HepG2 (cell line): ENCODE measurements at regions not wholly inside any gene's neighbourhood (a gene's known extent, or its start where the extent isn't known, plus 50 kb on each side); places are given as distances from the start of the nearest gene placed in this dataset.

ENCODE experiments used
- ATAC-seq: fragments of 200-7000 bp; cut with Tn5 transposase; 3 replicates; pipeline ENCODE4 v1.9.1; 2020; ENCODE audit warnings: mild to moderate bottlenecking, moderate library complexity
- BruUV-seq: library from RNA; stranded (reverse); fragments of 400-500 nt; replicated peaks from 2 replicates; lab custom pipeline; 2021; lab: Mats Ljungman, UMichigan
- CTCF ChIA-PET: fragments of 300-600 bp; formaldehyde crosslinking; extraction: SDS; loops from one replicate; lab custom pipeline; 2021; ENCODE audit warnings: low total read pairs, inconsistent platforms, low intra/inter-chr PET ratio; lab: Yijun Ruan, JAX
- POLR2A ChIA-PET: fragments of 350-600 bp; sonication (Branson Sonifier 250); formaldehyde crosslinking; loops from one replicate; lab custom pipeline; 2020; ENCODE audit warnings: antibody characterized with exemption, inconsistent platforms; lab: Yijun Ruan, JAX
- DNase-seq: peaks from one replicate; pipeline ENCODE4 v3.0.0-alpha.2; 2015; ENCODE audit warnings: low spot score
- FAIRE-seq: peaks from 3 replicates; lab custom pipeline; 2011; peaks lifted over from hg19 to GRCh38; lab: Jason Lieb, UNC
- H2AFZ ChIP-seq: one replicate; pipeline ENCODE4 v1.6.1; 2011; ENCODE audit warnings: low read length, inconsistent platforms
- H3K27ac ChIP-seq: fragments of 300-600 bp; 3 replicates; pipeline ENCODE4 v1.8.0; 2011; ENCODE audit warnings: mixed run types, mild to moderate bottlenecking, mixed read lengths, low read length, inconsistent platforms; ENCODE audit not compliant: insufficient read depth; ENCODE audit errors: extremely low read length
- H3K27me3 ChIP-seq, 2 experiments: fragments of 200-600 bp in 1 of 2; 2 replicates in 1 of 2; 3 replicates in 1 of 2; pipeline versions ENCODE4 v1.6.0 to v1.8.0; 2011; ENCODE audit warnings: low read length in 2 of 2, mild to moderate bottlenecking in 2 of 2, moderate library complexity in 2 of 2, inconsistent platforms in 1 of 2; ENCODE audit not compliant: insufficient read depth in 2 of 2, control insufficient read depth in 1 of 2
- H3K36me3 ChIP-seq, 2 experiments: fragments of 200-600 bp in 1 of 2; replicated peaks in 1 of 2; 2 replicates in 1 of 2; 3 replicates in 1 of 2; pipeline versions ENCODE4 v1.5.1 to v1.8.0; 2011; ENCODE audit warnings: low read length in 2 of 2, inconsistent platforms in 1 of 2; ENCODE audit not compliant: insufficient read depth in 2 of 2, control insufficient read depth in 1 of 2
- H3K4me1 ChIP-seq: 2 replicates; pipeline ENCODE4 v1.5.1; 2012; ENCODE audit warnings: low read length, inconsistent platforms; ENCODE audit not compliant: insufficient read depth
- H3K4me2 ChIP-seq: 2 replicates; pipeline ENCODE4 v1.6.0; 2011; ENCODE audit warnings: low read depth, low read length, inconsistent platforms
- H3K4me3 ChIP-seq, 3 experiments: fragments of 200-600 bp in 1 of 3; sonication (generic), shearing (Covaris generic) in 1 of 3; replicated peaks in 1 of 3; 2 replicates each; pipeline ENCODE4 v1.5.1; 2011 to 2016; ENCODE audit warnings: low read length in 3 of 3, inconsistent platforms in 2 of 3, low read depth in 2 of 3, mild to moderate bottlenecking in 2 of 3, control low read depth in 1 of 3, mixed read lengths in 1 of 3; ENCODE audit not compliant: insufficient read depth in 1 of 3
- H3K79me2 ChIP-seq: one replicate; pipeline ENCODE4 v1.6.1; 2011; ENCODE audit warnings: low read length, inconsistent platforms; ENCODE audit not compliant: insufficient read depth
- H3K9ac ChIP-seq: 2 replicates; pipeline ENCODE4 v1.6.0; 2011; ENCODE audit warnings: mild to moderate bottlenecking, low read depth, low read length, inconsistent platforms; ENCODE audit not compliant: insufficient read depth
- H3K9me3 ChIP-seq: 2 replicates; pipeline ENCODE4 v1.5.1; 2012; ENCODE audit warnings: mild to moderate bottlenecking, low read length
- H4K20me1 ChIP-seq: 2 replicates; pipeline ENCODE4 v1.6.0; 2011; ENCODE audit warnings: inconsistent platforms, mild to moderate bottlenecking, low read length, moderate library complexity; ENCODE audit not compliant: insufficient read depth
- ELF3 ChIP-seq: IDR thresholded peaks from 2 replicates; pipeline ENCODE4 v1.6.1; 2016; ENCODE audit warnings: missing genetic modification reagents, missing compliant biosample characterization
- NFKB2 ChIP-seq: sonication (generic); formaldehyde crosslinking; IDR thresholded peaks from 2 replicates; pipeline ENCODE4 v1.4.0; 2020; ENCODE audit warnings: missing genetic modification reagents, borderline replicate concordance
- SMAD1 ChIP-seq: sonication (generic); formaldehyde crosslinking; IDR thresholded peaks from 2 replicates; pipeline ENCODE4 v1.4.0; 2020; ENCODE audit warnings: missing genetic modification reagents, low read depth, mild to moderate bottlenecking, borderline replicate concordance
- SNAI1 ChIP-seq: sonication (generic); formaldehyde crosslinking; IDR thresholded peaks from 2 replicates; pipeline ENCODE4 v1.5.0; 2020; ENCODE audit warnings: mild to moderate bottlenecking, missing genetic modification reagents, borderline replicate concordance
- SRY ChIP-seq: sonication (generic); formaldehyde crosslinking; IDR thresholded peaks from 2 replicates; pipeline ENCODE4 v1.8.0; 2022; ENCODE audit warnings: mild to moderate bottlenecking, missing genetic modification reagents
- TAF15 ChIP-seq: fragments of 200-400 bp; formaldehyde crosslinking; IDR thresholded peaks from one replicate; pipeline ENCODE4 v1.6.1; 2018; ENCODE audit warnings: mild to moderate bottlenecking, low read depth, low read length; ENCODE audit not compliant: poor library complexity, severe bottlenecking
- TFE3 ChIP-seq: IDR thresholded peaks from 2 replicates; pipeline ENCODE4 v1.6.1; 2016
- ZBTB33 ChIP-seq: sonication (generic); formaldehyde crosslinking; IDR thresholded peaks from 2 replicates; pipeline ENCODE4 v1.4.0; 2020; ENCODE audit warnings: missing genetic modification reagents
- ZHX2 ChIP-seq, 2 experiments: sonication (generic) in 1 of 2; formaldehyde crosslinking in 1 of 2; IDR thresholded peaks; 2 replicates each; pipeline versions ENCODE4 v1.6.1 to v1.9.0; 2014 to 2022; ENCODE audit warnings: antibody characterized with exemption in 1 of 2, borderline replicate concordance in 1 of 2, inconsistent platforms in 1 of 2, low read depth in 1 of 2, missing genetic modification reagents in 1 of 2
- ZNF564 ChIP-seq: sonication (generic); formaldehyde crosslinking; IDR thresholded peaks from 2 replicates; pipeline ENCODE4 v1.8.1; 2023; ENCODE audit warnings: mild to moderate bottlenecking, missing genetic modification reagents
- ZNF598 ChIP-seq: sonication (generic); formaldehyde crosslinking; IDR thresholded peaks from 2 replicates; pipeline ENCODE4 v1.5.1; 2020; ENCODE audit warnings: mild to moderate bottlenecking, missing genetic modification reagents, borderline replicate concordance
- WGBS: methylation state at CpG from one replicate; pipeline ENCODE4 v1.1.6; 2017; ENCODE audit warnings: low lambda C conversion rate; 5-methylcytosine and 5-hydroxymethylcytosine counted together
- in situ Hi-C: cut with HindIII; loops from 2 replicates; pipeline ENCODE4 v1.10.0; 2017; ENCODE audit warnings: low pct_unique_long_range_greater_than_20kb; ENCODE audit not compliant: extremely low pct_ligation_motif_present
- intact Hi-C: fragments of 100-400 bp; cut with micrococcal nuclease; formaldehyde crosslinking; loops from one replicate; pipeline ENCODE4 v1.10.0; 2022; ENCODE audit not compliant: unreplicated experiment

DNA sequence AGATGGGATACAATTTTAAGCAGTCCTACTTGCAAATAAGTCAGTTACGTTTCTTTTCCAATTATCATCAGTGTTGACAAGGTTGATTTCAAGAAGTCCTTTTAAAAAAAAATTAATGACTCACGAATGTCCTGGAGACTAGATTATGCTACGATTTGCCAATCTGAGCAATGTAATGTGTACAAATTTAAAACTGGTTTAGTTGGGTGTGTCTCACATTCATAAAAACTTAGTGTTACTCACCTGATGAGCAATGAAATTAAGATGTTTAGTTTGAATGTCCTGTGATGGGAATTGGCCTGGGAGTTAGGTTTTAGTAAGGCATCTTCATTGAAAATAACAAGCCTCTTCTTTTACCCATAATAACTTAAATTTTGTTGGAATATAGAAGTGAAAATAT is 136.7 kb upstream of the POF1B start:
- H3K4me1 ChIP-seq, result no peaks in the 10 kb centered on the region
- no TSS peak for BruUV-seq
- no peak overlapping the region for H3K9ac ChIP-seq
- no peaks in the 10 kb centered on the region for H3K27me3 ChIP-seq
- DNase-seq (no peak), FAIRE-seq (no peak), ATAC-seq (no peak)
- 6% methylated on average over 3 of the region's 3 CpGs for WGBS
- ChIA-PET POLR2A (no interaction called here), CTCF (no interaction called here)
- H4K20me1 ChIP-seq, result no peaks in the 10 kb centered on the region
- no peaks in the 10 kb centered on the region for H3K9me3 ChIP-seq
- in situ Hi-C loops (no loop called here), intact Hi-C loops (no loop called here)
- H3K27ac ChIP-seq, result no peak overlapping the region
- H2AFZ ChIP-seq, result no peak overlapping the region
- H3K4me2 ChIP-seq, result no peak overlapping the region
- TF ChIP-seq SRY (CRISPR knock-in tag) (no peak), ELF3 (no peak), TFE3 (CRISPR knock-in tag) (no peak), ZNF564 (no peak), ZHX2 (IDR thresholded peaks at IDR 0.05; ENCODE audit: low read depth) (no peak), ZHX2 (CRISPR knock-in tag; IDR thresholded peaks at IDR 0.05; ENCODE audit: borderline replicate concordance) (no peak), SMAD1 (no peak), SNAI1 (CRISPR knock-in tag) (no peak), NFKB2 (CRISPR knock-in tag) (no peak), ZBTB33 (CRISPR knock-in tag) (no peak), TAF15 (no peak), ZNF598 (CRISPR knock-in tag) (no peak)
- no peaks in the 10 kb centered on the region for H3K36me3 ChIP-seq
- H3K79me2 ChIP-seq, result no peaks in the 10 kb centered on the region
- no peak overlapping the region for H3K4me3 ChIP-seq
